ENCODE measurements at regions not wholly inside any gene's neighbourhood (a gene's known extent, or its start where the extent isn't known, plus 50 kb on each side); places are given as distances from the start of the nearest gene placed in this dataset.

- peaks cover 12% of the 10 kb centered on the region for H3K9me3 Mint-ChIP-seq
- no peak for DNase-seq (ENCODE audit: low spot score in 2 of 2, unreplicated experiment in 2 of 2)
- H3K27me3 Mint-ChIP-seq (ENCODE audit: low read depth), result no peaks in the 10 kb centered on the region
- peaks cover 1% of the 10 kb centered on the region for H3K36me3 Mint-ChIP-seq
- no peak overlapping the region for H3K4me3 Mint-ChIP-seq
- TF ChIP-seq CTCF (IDR thresholded peaks at IDR 0.05; ENCODE audit: unreplicated experiment), result no peak
- no peaks in the 10 kb centered on the region for H3K4me1 Mint-ChIP-seq
- H3K27ac Mint-ChIP-seq, result no peak overlapping the region
Measured at GRCh38 chr10:57026307-57026706, 665.2 kb upstream of the ZWINT start.

- H3K27me3 Mint-ChIP-seq (ENCODE audit: low read depth), result no peaks in the 10 kb centered on the region
- peaks cover 10% of the 10 kb centered on the region for H3K9me3 Mint-ChIP-seq
- H3K36me3 Mint-ChIP-seq, result no peaks in the 10 kb centered on the region
- no peak for TF ChIP-seq CTCF (IDR thresholded peaks at IDR 0.05; ENCODE audit: unreplicated experiment)
- DNase-seq (ENCODE audit: low spot score in 2 of 2, unreplicated experiment in 2 of 2), result no peak
- H3K27ac Mint-ChIP-seq, result no peak overlapping the region
- H3K4me3 Mint-ChIP-seq, result no peak overlapping the region
- no peaks in the 10 kb centered on the region for H3K4me1 Mint-ChIP-seq
Measured at GRCh38 chr10:57023626-57024025, 662.6 kb upstream of the ZWINT start.

- Mint-ChIP-seq H3K4me1 (no peaks in the 10 kb centered on the region), H3K27me3 (ENCODE audit: low read depth) (peaks cover 1% of the 10 kb centered on the region), H3K9me3 (peaks cover 10% of the 10 kb centered on the region), H3K36me3 (no peaks in the 10 kb centered on the region), H3K4me3 (no peak overlapping the region), H3K27ac (no peak overlapping the region)
- TF ChIP-seq CTCF (IDR thresholded peaks at IDR 0.05; ENCODE audit: unreplicated experiment), result no peak
- no peak for DNase-seq (ENCODE audit: low spot score in 2 of 2, unreplicated experiment in 2 of 2)
Measured at GRCh38 chr10:57018452-57018851, 657.4 kb upstream of the ZWINT start.

- no peak for TF ChIP-seq CTCF (IDR thresholded peaks at IDR 0.05; ENCODE audit: unreplicated experiment)
- Mint-ChIP-seq H3K27me3 (ENCODE audit: low read depth) (peaks cover 1% of the 10 kb centered on the region), H3K27ac (no peak overlapping the region), H3K4me1 (no peaks in the 10 kb centered on the region), H3K36me3 (no peaks in the 10 kb centered on the region), H3K9me3 (peaks cover 10% of the 10 kb centered on the region), H3K4me3 (no peak overlapping the region)
- DNase-seq (ENCODE audit: low spot score in 2 of 2, unreplicated experiment in 2 of 2), result no peak
Measured at GRCh38 chr10:57017356-57018037, 656.4 kb upstream of the ZWINT start.

DNA sequence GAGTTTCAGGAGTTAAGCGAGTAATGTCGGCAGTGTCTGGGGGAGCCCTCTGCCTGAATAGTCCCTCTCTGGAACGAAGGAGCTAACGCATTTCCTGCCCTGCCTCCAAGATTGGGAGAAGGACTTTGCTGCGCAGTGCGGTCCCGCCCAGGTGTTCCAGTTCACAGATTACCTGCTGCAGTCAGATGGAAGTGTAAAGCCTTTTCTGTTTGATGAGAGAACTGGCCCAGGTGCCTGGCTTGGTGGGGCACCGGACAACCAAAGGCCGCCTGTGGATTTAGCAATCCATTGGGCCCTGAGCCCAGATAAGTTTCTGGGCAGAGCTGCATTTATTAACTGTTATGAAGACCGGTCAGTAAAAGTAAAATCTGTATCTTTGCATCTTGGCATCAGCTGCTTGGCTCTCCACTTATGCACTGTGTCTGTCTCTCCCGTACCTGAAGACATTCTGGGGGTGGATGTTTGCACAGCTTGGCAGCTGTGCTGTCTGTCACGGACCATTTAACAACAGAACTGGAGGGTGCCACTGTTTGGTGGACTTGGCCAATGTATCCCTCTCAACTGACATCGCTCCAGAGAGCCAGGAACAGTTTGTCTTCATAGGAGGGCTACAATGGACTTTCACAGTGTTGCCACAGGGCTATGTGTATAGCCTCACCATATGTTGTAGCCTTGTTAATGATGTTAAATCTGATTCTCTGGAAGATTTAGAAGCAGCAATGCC lies 654.7 kb upstream of the ZWINT start:
- no peaks in the 10 kb centered on the region for H3K36me3 Mint-ChIP-seq
- H3K4me3 Mint-ChIP-seq, result no peak overlapping the region
- H3K27ac Mint-ChIP-seq, result no peak overlapping the region
- no peak for TF ChIP-seq CTCF (IDR thresholded peaks at IDR 0.05; ENCODE audit: unreplicated experiment)
- no peaks in the 10 kb centered on the region for H3K4me1 Mint-ChIP-seq
- H3K27me3 Mint-ChIP-seq (ENCODE audit: low read depth), result peaks cover 1% of the 10 kb centered on the region
- H3K9me3 Mint-ChIP-seq, result peaks cover 10% of the 10 kb centered on the region
- DNase-seq (ENCODE audit: low spot score in 2 of 2, unreplicated experiment in 2 of 2), result no peak
